ENCODE measurements at regions not wholly inside any gene's neighbourhood (a gene's known extent, or its start where the extent isn't known, plus 50 kb on each side); places are given as distances from the start of the nearest gene placed in this dataset.
"Not testable (repeated sequence)": the region's sequence is repeated elsewhere in the genome, so short reads cannot be mapped to it uniquely, and the experiment has no call there.

DNA sequence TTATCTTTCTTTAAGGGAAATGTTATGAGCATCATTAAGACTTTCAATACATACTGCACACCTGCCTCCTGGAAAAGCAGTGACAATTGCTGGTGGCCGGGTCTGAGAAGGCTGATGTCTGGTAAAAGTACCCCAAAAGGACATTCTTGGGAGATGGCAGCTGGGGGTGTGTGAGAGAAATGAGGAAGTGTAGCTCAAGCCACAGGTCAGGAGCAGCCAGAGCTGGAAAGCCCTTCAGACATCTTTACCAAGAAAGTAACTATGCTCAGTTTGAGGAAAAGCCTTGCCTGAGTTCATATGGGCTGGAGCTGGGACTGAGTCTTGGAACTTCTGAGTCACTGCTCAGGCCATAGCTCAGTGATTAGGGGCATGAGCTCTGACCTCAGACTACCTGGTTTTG, 94.7 kb upstream of the N4BP1 start:
- Mint-ChIP-seq H3K9me3 (no peaks in the 10 kb centered on the region), H3K27ac (no peak overlapping the region), H3K36me3 (no peaks in the 10 kb centered on the region), H3K27me3 (peaks cover 2% of the 10 kb centered on the region), H3K4me1 (no peaks in the 10 kb centered on the region), H3K4me3 (no peak overlapping the region)

DNA sequence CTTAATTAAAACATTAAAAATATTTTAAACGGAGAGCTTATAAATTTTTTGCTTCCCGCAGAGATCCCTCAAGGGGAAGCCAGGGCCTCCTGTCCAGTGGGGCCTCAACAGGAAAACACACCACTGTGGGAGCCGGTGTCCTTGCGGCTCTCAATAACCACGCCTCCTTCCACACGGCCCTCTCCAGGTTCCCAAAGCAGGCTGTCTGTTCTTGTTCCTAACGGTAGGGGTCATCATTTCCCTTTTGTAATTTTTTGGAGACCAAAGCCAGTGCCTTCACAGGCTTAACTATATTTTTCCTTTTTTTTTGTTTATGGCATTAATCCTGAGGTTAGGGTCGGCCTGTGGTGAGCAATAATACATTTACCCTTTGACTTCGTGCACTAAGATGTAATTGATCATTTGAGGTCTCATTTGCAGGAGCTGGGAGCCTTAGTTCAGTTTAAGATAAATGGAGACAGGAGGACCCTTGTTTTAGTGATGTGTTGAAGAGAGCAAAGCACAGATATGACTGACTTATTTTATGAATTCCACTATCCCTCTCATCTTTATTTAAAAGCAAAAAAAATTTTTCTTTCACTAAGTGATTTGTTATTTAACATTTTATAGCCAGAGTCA, 77.5 kb upstream of the N4BP1 start:
- Mint-ChIP-seq H3K36me3 (no peaks in the 10 kb centered on the region), H3K4me3 (no peak overlapping the region), H3K27ac (no peak overlapping the region), H3K27me3 (peaks cover 16% of the 10 kb centered on the region), H3K9me3 (no peaks in the 10 kb centered on the region), H3K4me1 (peaks cover 7% of the 10 kb centered on the region)

DNA sequence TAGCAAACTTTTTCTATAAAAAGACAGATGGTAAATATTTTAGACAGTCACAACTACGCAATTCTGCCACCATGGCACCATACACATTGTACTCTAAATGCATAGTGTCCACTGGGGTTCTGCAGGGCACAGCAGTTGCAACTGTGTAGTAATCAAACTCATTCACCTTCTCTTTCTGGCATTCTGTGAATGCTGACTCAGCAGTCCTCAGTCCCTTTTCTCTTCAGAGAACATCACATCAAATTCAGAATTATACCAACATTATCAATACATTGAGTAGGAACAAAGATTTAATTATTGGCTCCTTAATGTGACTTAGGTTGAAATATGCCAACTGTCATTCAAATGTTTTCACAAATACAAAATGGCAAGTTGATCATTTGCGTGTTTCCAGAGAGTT, 74.2 kb upstream of the N4BP1 start:
- Mint-ChIP-seq H3K4me3 (no peak overlapping the region), H3K27me3 (peaks cover 14% of the 10 kb centered on the region), H3K36me3 (no peaks in the 10 kb centered on the region), H3K9me3 (no peaks in the 10 kb centered on the region), H3K4me1 (peaks cover 7% of the 10 kb centered on the region), H3K27ac (no peak overlapping the region)

DNA sequence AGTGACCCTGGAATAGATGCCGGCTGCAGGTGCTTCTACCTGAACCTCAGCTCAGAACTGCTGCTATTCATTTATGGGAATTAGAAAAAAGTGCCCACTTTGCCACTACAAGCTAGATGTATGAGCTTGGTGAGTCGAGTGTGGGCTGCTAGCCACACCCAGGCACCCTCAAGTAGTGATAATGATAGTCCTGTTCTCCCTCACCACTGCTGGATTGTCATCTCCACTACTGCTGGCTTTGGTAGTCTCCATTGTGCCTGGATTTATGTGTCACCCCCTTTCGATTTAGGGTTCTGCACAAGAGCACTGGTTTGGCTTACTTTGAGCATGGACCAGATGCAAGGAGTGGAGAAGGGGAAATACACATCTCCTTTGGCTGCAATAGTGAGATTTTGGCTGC, 73.0 kb upstream of the N4BP1 start:
- no peak overlapping the region for H3K27ac Mint-ChIP-seq
- H3K27me3 Mint-ChIP-seq, result peaks cover 14% of the 10 kb centered on the region
- peaks cover 7% of the 10 kb centered on the region for H3K4me1 Mint-ChIP-seq
- no peaks in the 10 kb centered on the region for H3K9me3 Mint-ChIP-seq
- no peaks in the 10 kb centered on the region for H3K36me3 Mint-ChIP-seq
- no peak overlapping the region for H3K4me3 Mint-ChIP-seq

DNA sequence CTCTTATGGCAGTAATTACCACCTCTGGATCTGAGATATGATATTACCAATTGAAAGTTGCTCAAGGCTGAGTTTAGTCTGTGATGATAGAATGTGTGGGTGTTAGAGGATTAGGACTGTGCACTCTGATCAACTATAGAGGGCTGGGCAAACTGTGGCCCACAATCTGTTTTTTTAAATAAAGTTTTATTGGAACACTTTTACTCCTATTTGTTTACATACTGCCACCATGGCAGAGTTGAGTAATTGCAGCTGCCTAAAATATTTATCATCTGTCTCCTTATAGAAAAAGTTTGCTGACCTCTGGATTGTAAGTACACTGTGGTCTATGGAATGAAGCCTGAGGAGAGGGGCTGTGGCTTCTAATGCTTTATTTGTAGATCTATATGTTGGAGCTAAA, 71.5 kb upstream of the N4BP1 start:
- H3K4me1 Mint-ChIP-seq, result peaks cover 7% of the 10 kb centered on the region
- H3K4me3 Mint-ChIP-seq, result no peak overlapping the region
- peaks cover 11% of the 10 kb centered on the region for H3K27me3 Mint-ChIP-seq
- no peak overlapping the region for H3K27ac Mint-ChIP-seq
- H3K9me3 Mint-ChIP-seq, result no peaks in the 10 kb centered on the region
- no peaks in the 10 kb centered on the region for H3K36me3 Mint-ChIP-seq

DNA sequence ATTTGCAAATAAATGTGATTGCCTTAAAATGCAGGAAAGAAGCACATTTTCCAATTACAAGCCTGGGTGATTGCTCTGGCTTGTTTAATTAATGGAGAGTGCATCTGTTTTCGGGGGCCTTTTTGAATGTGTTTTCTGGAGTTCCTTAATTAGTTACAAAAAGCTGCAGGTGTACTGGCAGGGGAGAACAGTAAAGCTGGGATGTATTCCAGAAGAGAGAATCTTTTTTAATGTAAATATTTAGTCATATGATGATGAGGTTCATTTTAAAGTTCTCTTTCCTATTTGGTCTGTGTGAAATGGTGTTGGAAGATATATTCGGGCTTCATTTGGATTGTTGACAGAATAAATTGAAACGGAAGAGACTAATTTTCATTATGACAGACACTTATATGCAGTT, 70.9 kb upstream of the N4BP1 start:
- peaks cover 6% of the 10 kb centered on the region for H3K27me3 Mint-ChIP-seq

DNA sequence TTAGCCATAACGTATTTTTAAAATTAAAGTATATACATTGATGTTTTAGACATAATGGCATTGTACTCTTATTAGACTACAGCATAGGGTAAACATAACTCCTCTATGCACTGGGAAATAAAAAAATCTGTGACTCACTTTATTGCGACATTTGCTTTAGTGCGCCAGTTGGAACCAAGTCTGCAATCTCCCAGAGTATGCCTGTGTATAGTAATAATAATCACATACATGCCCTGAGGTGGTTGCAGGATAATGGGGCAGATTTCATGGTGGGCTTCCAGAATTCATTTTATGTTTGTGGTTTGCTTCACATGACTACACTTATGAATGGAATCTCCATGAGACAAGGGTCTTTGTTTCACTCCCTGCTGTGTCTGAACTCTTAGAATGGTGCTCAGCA, 66.9 kb upstream of the N4BP1 start:
- H3K36me3 Mint-ChIP-seq, result peaks cover 4% of the 10 kb centered on the region
- H3K27me3 Mint-ChIP-seq, result peaks cover 6% of the 10 kb centered on the region
- peaks cover 5% of the 10 kb centered on the region for H3K9me3 Mint-ChIP-seq
- H3K27ac Mint-ChIP-seq, result no peak overlapping the region
- H3K4me3 Mint-ChIP-seq, result no peak overlapping the region
- H3K4me1 Mint-ChIP-seq, result no peaks in the 10 kb centered on the region

More for the DNA sequence above, 70.9 kb upstream of the N4BP1 start:
- Mint-ChIP-seq H3K27ac (no peak overlapping the region), H3K36me3 (no peaks in the 10 kb centered on the region), H3K4me1 (peaks cover 7% of the 10 kb centered on the region), H3K4me3 (no peak overlapping the region), H3K9me3 (no peaks in the 10 kb centered on the region)

DNA sequence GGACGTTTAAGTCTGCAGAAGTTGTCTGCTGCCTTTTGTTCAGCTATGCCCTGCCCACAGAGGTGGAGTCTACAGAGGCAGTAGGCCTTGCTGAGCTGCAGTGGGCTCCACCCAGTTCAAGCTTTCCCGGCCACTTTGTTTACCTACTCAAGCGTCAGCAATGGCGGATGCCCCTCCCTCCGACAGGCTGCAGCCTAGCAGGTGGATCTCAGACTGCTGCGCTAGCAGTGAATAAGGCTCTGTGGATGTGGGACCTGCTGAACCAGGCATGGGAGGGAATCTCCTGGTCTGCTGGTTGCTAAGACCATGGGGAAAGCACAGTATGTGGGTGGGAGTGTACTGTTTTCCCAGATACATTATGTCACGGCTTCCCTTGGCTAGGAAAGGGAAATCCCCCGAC, 58.2 kb upstream of the N4BP1 start:
- not testable (repeated sequence) for H3K9me3 Mint-ChIP-seq, H3K4me1 Mint-ChIP-seq

DNA sequence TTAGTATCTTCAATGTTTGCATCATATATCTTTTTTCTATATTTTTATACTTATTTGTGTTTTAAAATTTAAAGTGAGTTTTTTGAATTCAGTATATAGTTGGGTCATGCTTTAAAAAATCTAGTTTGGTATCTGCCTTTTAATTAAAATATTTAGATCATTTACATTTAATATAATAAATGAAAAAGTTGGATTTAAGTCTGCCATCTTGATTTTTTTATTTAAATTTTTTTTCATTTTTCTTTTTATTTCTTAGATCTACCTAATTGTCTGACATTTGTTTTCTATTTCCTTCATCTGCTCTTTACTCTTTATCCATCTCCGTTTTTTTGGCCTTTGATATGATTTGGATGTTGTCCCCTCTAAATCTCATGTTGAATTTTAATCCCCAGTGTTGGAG, 50.0 kb upstream of the N4BP1 start:
- peaks cover 4% of the 10 kb centered on the region for H3K36me3 Mint-ChIP-seq
- H3K4me1 Mint-ChIP-seq, result no peaks in the 10 kb centered on the region
- H3K27me3 Mint-ChIP-seq, result no peaks in the 10 kb centered on the region
- no peak overlapping the region for H3K4me3 Mint-ChIP-seq
- H3K27ac Mint-ChIP-seq, result no peak overlapping the region
- peaks cover 16% of the 10 kb centered on the region for H3K9me3 Mint-ChIP-seq

More for the DNA sequence above, 58.2 kb upstream of the N4BP1 start:
- H3K36me3 Mint-ChIP-seq, H3K27me3 Mint-ChIP-seq, H3K27ac Mint-ChIP-seq, H3K4me3 Mint-ChIP-seq: not testable (repeated sequence)

Measured in activated naive CD4-positive, alpha-beta T cell treated with anti-CD3 and anti-CD28 coated beads, Interleukin-2, amount 50 U/mL, for 24 hours (primary cell).